ENCODE measurements at regions not wholly inside any gene's neighbourhood (a gene's known extent, or its start where the extent isn't known, plus 50 kb on each side); places are given as distances from the start of the nearest gene placed in this dataset.
"Not testable (repeated sequence)": the region's sequence is repeated elsewhere in the genome, so short reads cannot be mapped to it uniquely, and the experiment has no call there.

- no peak for DNase-seq (ENCODE audit: low spot score)
Observed at GRCh38 chr5:87198010-87198409, 69.7 kb upstream of the RASA1 start.

- DNase-seq (ENCODE audit: low spot score): not testable (repeated sequence)
Observed at GRCh38 chr5:87199246-87199645, 68.4 kb upstream of the RASA1 start.

DNA sequence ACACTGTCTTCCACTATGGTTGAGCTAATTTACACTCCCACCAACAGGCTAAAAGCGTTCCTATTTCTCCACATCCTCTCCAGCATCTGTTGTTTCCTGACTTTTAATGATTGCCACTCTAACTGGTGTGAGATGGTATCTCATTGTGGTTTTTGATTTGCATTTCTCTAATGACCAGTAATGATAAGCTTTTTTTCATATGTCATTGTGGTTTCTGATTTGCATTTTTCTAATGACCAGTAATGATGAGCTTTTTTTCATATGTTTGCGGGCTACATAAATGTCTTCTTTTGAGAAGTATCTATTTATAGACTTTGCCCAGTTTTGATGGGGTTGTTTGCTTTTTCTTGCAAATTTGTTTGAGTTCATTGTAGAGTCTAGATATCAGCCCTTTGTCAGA lies 68.0 kb upstream of the RASA1 start:
- DNase-seq (ENCODE audit: low spot score): not testable (repeated sequence)

GRCh38 chr5:87210076-87210475 lies 57.6 kb upstream of the RASA1 start:
- no peak for DNase-seq (ENCODE audit: low spot score)

DNA sequence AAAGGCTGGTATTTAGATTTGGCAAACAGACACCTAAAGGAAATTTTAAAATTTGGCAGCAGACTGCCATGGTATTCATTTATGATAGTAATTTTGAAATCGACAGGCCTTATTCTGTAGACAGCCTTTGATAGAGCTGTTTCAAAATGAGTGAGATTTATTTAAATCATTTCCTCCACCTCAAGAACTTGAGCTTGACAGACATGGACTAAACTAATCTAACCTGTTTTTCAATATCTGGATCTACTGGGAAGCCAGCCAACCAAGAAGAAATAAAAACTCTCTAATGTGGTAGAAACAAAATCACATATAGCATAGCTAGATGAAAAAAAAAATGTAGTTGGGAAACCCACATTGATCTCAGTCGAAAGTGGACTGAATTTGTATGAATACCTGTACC lies 56.9 kb upstream of the RASA1 start:
- no peak for DNase-seq (ENCODE audit: low spot score)

- DNase-seq (ENCODE audit: low spot score): no peak
Observed at GRCh38 chr5:87211676-87212075, 56.0 kb upstream of the RASA1 start.

DNA sequence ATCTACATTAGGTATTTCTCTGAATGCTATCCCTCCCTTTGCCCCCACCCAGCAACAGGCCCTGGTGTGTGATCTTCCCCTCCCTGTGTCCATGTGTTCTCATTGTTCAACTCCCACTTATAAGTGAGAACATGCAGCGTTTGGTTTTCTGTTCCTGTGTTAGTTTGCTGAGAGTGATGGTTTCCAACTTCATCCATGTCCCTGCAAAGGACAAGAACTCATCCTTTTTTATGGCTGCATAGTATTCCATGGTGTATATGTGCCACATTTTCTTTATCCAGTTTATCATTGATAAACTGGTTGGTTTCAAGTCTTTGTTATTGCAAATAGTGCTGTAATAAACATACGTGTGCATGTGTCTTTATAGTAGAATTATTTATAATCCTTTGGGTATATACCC lies 55.5 kb upstream of the RASA1 start:
- not testable (repeated sequence) for DNase-seq (ENCODE audit: low spot score)

GRCh38 chr5:87217480-87217879 lies 50.2 kb upstream of the RASA1 start:
- DNase-seq (ENCODE audit: low spot score): not testable (repeated sequence)
